ENCODE measurements at regions not wholly inside any gene's neighbourhood (a gene's known extent, or its start where the extent isn't known, plus 50 kb on each side); places are given as distances from the start of the nearest gene placed in this dataset.

DNA sequence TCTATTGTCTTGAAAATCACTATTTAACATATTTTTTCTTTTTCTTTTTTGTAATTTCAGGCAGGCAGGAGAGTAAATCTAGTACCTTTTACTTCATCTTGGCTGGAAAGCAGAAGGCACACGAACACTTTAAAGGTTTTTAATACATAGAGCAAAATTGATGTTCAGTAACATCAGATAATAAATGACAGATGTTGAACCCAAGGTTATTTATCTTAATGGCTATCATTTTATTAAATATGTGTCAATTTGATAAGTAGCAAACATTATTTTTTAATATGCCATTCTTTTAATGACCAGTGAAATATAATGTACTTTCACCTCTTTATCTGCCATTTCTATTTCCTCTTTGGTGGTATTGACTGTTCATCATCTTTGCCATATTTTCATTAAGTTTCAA, 381.2 kb downstream of the ARHGEF28 start:
- dilution Hi-C loops (cut with MboI; ENCODE audit: extremely low pct_ligation_motif_present, low sequenced_read_pairs) (no loop called here), intact Hi-C loops (cut with micrococcal nuclease) (no loop called here)
- POLR2A ChIA-PET, result no interaction called here
- Histone ChIP-seq H3K27me3 (ENCODE audit: control insufficient read depth in 2 of 2, insufficient read depth in 2 of 2, low read length in 2 of 2) (peaks cover 5 to 14% of the 10 kb centered on the region in 2 experiments), H3K4me2 (ENCODE audit: insufficient read depth, low read length) (no peak overlapping the region), H3K9ac (replicated peaks; ENCODE audit: extremely low read depth, insufficient read depth, low read length) (no peak overlapping the region), H3K4me3 (replicated peaks in 1 of 3; ENCODE audit: insufficient read depth in 1 of 3, low read depth in 1 of 3, low read length in 3 of 3) (no peak overlapping the region), H3K4me1 (ENCODE audit: control insufficient read depth, extremely low read depth, insufficient read depth, low read length) (no peaks in the 10 kb centered on the region), H4K20me1 (replicated peaks; ENCODE audit: control insufficient read depth, extremely low read depth, insufficient read depth, low read length) (no peaks in the 10 kb centered on the region), H3K36me3 (ENCODE audit: control insufficient read depth in 2 of 2, extremely low read depth in 1 of 2, insufficient read depth in 2 of 2, low read length in 2 of 2) (no peaks in the 10 kb centered on the region), H3K9me1 (replicated peaks; ENCODE audit: control insufficient read depth, extremely low read depth, insufficient read depth, low read length) (no peaks in the 10 kb centered on the region), H3K9me3 (replicated peaks; ENCODE audit: control insufficient read depth, insufficient read depth, low read length) (no peaks in the 10 kb centered on the region), H3K79me2 (ENCODE audit: control insufficient read depth, insufficient read depth, low read length) (no peaks in the 10 kb centered on the region), H2AFZ (ENCODE audit: low read depth, low read length) (no peak overlapping the region), H3K27ac (ENCODE audit: insufficient read depth, low read depth, low read length) (no peak overlapping the region)
- CTCF ChIA-PET, result interaction anchor here (1.1 kb wide), 2 partner anchors 8 to 9 kb away, joined by 4 to 5 read pairs; no protein-coding TSS in a partner anchor
- DNase-seq (ENCODE audit: low read depth, low spot score) (no peak), FAIRE-seq (no peak)
- TF ChIP-seq EZH2 (IDR thresholded peaks at IDR 0.05; ENCODE audit: borderline replicate concordance, low read depth, low read length, severe bottlenecking), result no peak
- no peak for TF ChIP-seq MAX (IDR thresholded peaks at IDR 0.05; ENCODE audit: insufficient read depth, insufficient read length)
- TF ChIP-seq, protein P1, sequence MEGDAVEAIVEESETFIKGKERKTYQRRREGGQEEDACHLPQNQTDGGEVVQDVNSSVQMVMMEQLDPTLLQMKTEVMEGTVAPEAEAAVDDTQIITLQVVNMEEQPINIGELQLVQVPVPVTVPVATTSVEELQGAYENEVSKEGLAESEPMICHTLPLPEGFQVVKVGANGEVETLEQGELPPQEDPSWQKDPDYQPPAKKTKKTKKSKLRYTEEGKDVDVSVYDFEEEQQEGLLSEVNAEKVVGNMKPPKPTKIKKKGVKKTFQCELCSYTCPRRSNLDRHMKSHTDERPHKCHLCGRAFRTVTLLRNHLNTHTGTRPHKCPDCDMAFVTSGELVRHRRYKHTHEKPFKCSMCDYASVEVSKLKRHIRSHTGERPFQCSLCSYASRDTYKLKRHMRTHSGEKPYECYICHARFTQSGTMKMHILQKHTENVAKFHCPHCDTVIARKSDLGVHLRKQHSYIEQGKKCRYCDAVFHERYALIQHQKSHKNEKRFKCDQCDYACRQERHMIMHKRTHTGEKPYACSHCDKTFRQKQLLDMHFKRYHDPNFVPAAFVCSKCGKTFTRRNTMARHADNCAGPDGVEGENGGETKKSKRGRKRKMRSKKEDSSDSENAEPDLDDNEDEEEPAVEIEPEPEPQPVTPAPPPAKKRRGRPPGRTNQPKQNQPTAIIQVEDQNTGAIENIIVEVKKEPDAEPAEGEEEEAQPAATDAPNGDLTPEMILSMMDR (IDR thresholded peaks at IDR 0.05; ENCODE audit: extremely low read depth in 1 of 2, insufficient read depth in 1 of 2, low read depth in 1 of 2, low read length in 2 of 2), result no peak
- no peak for TF ChIP-seq POLR2A (IDR thresholded peaks at IDR 0.05; ENCODE audit: low read depth, low read length)
- no peak for TF ChIP-seq FOS (IDR thresholded peaks at IDR 0.05; ENCODE audit: borderline replicate concordance, insufficient read depth, low read length)
- TF ChIP-seq POLR2AphosphoS5 (IDR thresholded peaks at IDR 0.05; ENCODE audit: insufficient read depth, low read depth, low read length), result no peak
- no peak for TF ChIP-seq JUN (IDR thresholded peaks at IDR 0.05; ENCODE audit: borderline replicate concordance, insufficient read depth, insufficient read length, low read depth)
- no peak for TF ChIP-seq GATA2 (IDR thresholded peaks at IDR 0.05; ENCODE audit: insufficient read depth, insufficient read length, low read depth, low read length)
- no peak for TF ChIP-seq MYC (IDR thresholded peaks at IDR 0.05; ENCODE audit: low read depth, low read length)
- BruUV-seq (replicated peaks), result no TSS peak

Measured in endothelial cell of umbilical vein (primary cell).